Nucleus accumbens (tissue), 56 donors: ENCODE measurements at regions not wholly inside any gene's neighbourhood (a gene's known extent, or its start where the extent isn't known, plus 50 kb on each side); places are given as distances from the start of the nearest gene placed in this dataset.

ENCODE experiments used
- DNase-seq, 56 donors: peaks; one replicate each; lab custom pipeline; 2025; lab: John Stamatoyannopoulos, UW

GRCh38 chr3:110710603-110711002, 361.0 kb upstream of the NECTIN3 start:
- no peak for DNase-seq

DNA sequence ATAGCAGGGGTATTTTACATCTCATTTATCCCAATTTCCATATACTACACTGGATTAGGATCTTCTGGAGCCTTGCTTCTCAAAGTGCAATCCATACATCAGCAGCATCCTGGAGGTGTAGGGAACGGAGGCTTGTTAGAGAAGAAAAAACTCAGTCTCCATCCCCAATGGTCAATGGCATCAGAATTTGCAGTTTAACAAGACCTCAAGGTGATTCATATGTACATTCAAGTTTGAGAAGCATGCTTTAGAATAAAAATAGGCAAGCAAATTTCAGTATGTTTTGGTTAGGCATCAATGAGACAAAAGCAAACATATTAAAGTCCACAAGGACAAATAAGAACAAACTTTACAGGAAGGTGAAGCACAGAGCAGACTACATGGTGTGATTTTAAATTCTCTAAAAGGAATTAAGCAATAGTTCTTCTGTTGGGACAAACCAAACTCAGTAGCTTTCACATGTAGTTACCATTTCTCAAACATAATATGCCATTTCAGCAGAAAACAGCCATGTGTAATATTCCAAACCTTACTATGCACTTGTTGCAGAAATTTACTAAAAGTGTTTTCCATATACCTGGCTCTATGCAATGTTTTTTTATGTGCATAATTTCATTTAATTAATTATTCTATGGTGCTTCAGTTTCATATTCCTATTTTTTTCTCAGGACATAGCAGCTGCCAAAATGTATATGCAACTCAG, 360.3 kb upstream of the NECTIN3 start:
- DNase-seq: no peak

DNA sequence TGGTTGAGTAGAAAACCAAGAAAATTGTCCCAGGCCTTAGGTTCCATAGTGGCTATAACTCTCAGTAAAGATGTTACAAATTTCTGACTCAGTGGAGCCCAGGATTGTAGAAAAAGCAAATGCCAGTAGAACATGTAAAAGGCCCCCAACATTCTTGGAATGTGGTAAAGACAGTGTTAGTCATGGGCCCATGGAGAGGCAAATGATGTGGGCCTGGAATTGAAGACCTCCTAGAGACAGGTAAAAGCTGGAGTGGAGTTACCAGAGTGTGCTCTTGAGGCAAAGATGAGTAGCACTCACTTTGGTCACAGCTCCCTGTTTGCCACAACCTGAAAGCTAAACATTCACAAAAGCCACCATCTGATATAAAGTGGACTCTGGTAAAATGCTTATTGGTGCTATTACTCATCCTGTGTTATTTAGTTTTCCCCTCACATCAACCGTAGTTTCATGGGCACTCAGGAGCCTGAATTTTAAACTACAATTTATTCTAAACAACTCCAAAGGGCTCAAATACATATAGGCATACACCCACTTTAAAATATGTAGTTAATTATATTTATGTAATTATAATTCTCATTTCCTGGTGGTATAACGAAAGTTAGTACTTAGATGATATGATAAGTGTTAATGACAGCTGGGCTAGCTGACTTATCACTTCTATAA, 359.6 kb upstream of the NECTIN3 start:
- no peak for DNase-seq

GRCh38 chr3:110727056-110727455, 344.6 kb upstream of the NECTIN3 start:
- no peak for DNase-seq

- DNase-seq: no peak
These were observed 340.5 kb upstream of the NECTIN3 start for GRCh38 chr3:110731148-110731547.

GRCh38 chr3:110732420-110732819, 339.2 kb upstream of the NECTIN3 start:
- DNase-seq: no peak

GRCh38 chr3:110733045-110733444, 338.6 kb upstream of the NECTIN3 start:
- DNase-seq: no peak

DNA sequence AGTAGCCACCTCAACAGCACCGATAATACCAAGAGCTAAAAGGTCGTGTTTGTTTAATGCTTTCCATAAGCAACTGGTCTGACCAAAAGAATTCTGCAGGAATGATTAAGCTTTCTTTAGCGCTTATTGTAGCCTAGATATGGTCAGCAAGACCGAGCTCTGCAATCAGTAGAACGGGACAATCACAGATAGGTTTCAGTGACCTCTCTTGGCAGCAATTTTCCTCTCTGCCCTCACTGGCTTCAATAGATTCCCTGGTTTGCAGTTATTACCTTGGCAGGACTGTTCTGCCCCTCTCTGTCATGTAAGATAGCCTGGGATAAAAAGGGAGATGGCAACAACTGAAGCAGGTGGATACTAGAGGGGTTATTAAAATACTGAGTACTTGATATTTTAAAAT, 337.1 kb upstream of the NECTIN3 start:
- no peak for DNase-seq

GRCh38 chr3:110736332-110736731, 335.3 kb upstream of the NECTIN3 start:
- DNase-seq: no peak

DNA sequence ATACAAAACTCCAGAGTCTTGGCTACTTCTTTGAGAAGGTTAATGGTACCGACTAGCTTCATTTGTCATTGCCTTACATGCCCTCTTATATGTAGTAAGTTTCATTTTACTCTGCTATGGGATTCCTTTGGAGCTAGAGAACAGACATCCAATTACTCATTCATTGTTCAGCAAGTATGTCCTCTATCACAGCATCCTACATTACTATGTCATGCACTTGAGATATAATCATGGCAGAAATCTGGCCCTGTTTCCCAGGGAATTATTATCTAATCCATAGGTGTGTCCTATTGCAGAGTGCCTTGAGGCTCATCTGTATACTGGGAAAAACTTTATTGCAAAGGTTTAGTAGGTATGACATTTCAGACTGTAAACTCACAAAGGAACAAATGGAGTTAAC, 333.1 kb upstream of the NECTIN3 start:
- no peak for DNase-seq

- no peak for DNase-seq
These were observed 329.7 kb upstream of the NECTIN3 start for GRCh38 chr3:110741891-110742290.

GRCh38 chr3:110743202-110743601, 328.4 kb upstream of the NECTIN3 start:
- DNase-seq: no peak

DNA sequence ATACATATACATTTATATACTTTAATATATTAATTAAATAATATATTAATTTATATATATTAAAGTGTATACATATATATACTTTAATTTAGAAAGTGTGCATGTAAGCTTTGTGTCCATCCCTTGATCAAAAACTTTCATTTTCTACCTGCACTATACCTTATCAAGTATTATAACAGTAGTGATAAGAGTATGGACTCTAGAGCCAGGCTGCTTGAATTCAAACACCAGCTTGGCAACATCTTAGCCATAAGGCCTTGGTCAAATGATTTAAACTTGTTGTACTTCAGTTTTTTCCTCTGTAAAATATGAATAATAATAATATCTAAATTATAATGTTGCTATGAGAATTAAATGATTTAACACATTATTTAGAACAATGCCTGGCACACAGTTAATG, 327.6 kb upstream of the NECTIN3 start:
- no peak for DNase-seq

DNA sequence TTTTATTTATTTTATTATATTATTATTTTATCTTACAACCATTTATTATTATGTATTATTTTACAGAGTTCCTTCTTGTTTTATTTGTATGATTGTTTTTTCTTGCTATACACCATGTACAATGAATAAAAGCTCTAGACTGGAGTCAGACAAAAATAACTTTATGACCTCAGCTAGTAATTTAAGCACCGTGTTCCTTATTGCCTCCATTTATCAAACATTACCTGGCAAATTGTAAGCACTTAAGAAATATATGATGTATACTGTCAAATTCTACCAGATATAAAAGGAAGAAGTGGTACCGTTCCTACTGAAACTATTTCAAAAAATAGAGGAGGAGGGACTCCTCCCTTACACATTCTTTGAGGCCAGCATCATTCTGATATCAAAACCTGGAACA, 326.9 kb upstream of the NECTIN3 start:
- no peak for DNase-seq

DNA sequence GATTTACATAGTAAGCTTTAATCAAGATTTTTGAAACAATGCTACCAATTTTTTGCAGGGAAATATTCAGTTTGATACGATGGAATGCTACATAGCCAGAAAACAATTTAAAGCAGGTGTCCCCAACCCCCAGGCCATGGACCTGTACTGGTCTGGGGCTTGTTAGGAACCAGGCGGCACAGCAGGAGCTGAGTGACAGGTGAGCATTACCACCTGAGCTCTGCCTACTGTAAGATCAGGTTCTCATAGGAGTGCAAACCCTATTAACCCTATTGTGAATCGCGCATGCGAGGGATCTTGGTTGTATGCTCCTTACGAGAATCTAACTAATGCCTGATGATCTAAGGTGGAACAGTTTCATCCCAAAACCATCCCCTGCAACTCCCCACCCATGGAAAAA, 322.6 kb upstream of the NECTIN3 start:
- DNase-seq: no peak

GRCh38 chr3:110750201-110750600, 321.4 kb upstream of the NECTIN3 start:
- no peak for DNase-seq

DNA sequence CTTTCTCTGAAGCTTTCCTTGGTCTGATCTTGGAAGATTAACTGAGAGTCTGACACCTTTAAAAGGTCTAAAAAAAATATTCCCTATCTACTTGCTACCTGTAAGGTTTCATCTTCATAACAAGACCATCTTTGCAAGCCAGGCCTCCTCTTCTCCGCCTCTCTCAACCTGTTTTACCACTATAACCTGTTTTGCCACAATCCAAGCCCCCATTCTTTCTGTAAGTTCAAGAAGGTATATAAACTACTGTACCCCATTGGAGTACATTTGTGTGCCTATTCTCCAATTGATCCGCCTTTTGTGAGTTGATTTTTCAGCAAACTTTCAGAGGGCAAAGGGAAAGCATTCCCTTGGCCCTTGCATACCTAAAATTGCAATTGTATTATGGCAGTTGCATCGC, 319.3 kb upstream of the NECTIN3 start:
- DNase-seq: no peak

- DNase-seq: no peak
These were observed 318.1 kb upstream of the NECTIN3 start for GRCh38 chr3:110753516-110753915.

DNA sequence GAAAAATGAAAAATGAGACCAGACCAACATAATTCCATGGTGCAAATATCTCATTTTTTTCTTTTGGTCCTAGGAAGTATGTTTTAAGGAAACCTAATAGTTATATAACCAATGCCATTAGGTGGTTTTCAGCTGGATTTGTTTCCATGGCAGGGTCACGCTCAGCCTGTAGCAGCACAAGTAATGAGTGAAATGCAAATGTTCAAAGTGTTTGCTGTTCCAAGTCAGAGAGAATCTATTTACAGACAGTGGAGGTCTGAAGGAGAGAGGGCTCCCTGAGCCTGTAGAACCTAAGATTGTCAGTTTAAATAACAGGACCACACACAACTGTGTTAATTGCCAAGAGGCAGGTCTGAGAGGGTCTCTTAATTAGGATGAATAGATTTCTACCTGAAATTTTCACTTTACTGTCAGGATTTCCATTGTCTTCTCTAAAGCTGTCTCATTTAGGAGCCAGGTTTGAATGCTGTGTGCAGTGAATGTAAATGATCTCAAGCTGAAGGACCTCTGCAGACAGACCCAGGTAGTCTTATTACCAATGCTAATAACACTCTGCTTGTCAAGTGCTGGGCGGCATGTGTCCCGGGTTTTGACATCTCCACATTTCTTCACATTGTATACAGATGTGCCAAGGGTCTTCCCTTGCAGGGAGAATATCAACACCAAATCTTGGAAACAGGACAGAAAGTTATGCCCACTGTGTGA, 317.3 kb upstream of the NECTIN3 start:
- peak in 2 of 56 donors; percentile 1 to 14 for DNase-seq

DNA sequence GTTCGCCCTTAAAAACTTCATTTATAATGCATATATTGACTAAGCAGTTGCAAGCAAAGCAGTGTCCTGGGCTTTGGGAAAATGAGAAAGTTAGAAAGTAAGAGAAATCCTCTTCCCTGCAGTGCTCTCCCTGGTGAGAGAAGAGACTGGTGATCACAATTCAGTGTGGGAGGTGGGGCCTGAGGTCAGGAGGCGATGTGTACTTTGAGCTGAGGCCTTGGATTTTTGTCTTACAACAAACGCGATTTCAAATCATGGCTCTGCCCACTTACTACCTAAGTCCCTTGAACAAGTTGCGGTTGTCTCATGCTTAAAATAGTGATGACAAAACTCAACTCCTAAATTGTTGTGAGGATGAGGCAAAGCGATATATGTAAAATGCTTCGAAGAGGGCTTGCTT, 316.3 kb upstream of the NECTIN3 start:
- no peak for DNase-seq

DNA sequence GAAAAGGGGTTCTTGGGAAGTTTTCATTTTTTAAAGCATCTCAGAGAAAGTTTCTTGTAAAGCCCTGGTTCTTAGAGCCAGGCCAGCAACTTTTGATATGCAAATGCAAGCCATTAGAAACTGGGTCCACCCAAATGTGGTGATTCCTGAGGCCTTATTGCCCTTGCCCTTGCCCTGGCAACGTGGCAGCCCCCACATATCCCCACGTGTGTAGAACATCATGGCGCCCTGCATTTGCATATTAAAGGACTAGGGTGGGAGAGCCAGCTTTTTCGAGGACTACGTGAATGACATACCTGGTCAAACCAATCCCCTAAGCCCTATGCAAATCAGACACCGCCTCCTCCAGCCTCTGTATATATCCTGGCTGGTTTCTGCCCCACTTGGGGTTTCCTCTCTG, 314.9 kb upstream of the NECTIN3 start:
- no peak for DNase-seq

- no peak for DNase-seq
These were observed 313.4 kb upstream of the NECTIN3 start for GRCh38 chr3:110758208-110758607.
